Thymus (tissue), 11 donors: ENCODE measurements at regions not wholly inside any gene's neighbourhood (a gene's known extent, or its start where the extent isn't known, plus 50 kb on each side); places are given as distances from the start of the nearest gene placed in this dataset.
"Not testable (repeated sequence)": the region's sequence is repeated elsewhere in the genome, so short reads cannot be mapped to it uniquely, and the experiment has no call there.

Experiments used
- DNase-seq, 9 donors: peaks; one replicate each; pipeline ENCODE4 v3.0.0-alpha.2; 2013; ENCODE audit warnings: low spot score in 9 of 9, low read depth in 6 of 9, missing footprints in 1 of 9
- H3K27ac ChIP-seq, 2 donors: one replicate each; pipeline ENCODE4 v1.5.1; 2013; ENCODE audit warnings: control low read depth in 1 of 2, low read depth in 1 of 2, low read length in 1 of 2, mild to moderate bottlenecking in 1 of 2, moderate library complexity in 1 of 2
- H3K27me3 ChIP-seq, 2 donors: one replicate each; pipeline ENCODE4 v1.5.1; 2013; ENCODE audit warnings: low read length in 1 of 2; ENCODE audit not compliant: control insufficient read depth in 2 of 2, insufficient read depth in 1 of 2
- H3K36me3 ChIP-seq, 2 donors: one replicate each; pipeline ENCODE4 v1.5.1; 2013; ENCODE audit warnings: low read length in 1 of 2, mild to moderate bottlenecking in 1 of 2, moderate library complexity in 1 of 2; ENCODE audit not compliant: control insufficient read depth in 2 of 2, insufficient read depth in 2 of 2
- H3K4me1 ChIP-seq, 2 donors: one replicate each; pipeline ENCODE4 v1.5.1; 2013; ENCODE audit warnings: low read length in 2 of 2; ENCODE audit not compliant: control insufficient read depth in 2 of 2, insufficient read depth in 2 of 2
- H3K4me3 ChIP-seq, 2 donors: one replicate each; pipeline ENCODE4 v1.5.1; 2013; ENCODE audit warnings: low read length in 2 of 2, control low read depth in 1 of 2, mild to moderate bottlenecking in 1 of 2
- H3K9me3 ChIP-seq, 2 donors: one replicate each; pipeline ENCODE4 v1.5.1; 2013; ENCODE audit warnings: low read length in 1 of 2, mild to moderate bottlenecking in 1 of 2; ENCODE audit not compliant: control insufficient read depth in 2 of 2, insufficient read depth in 1 of 2
- WGBS: extraction: QIAGEN DNeasy Blood & Tissue Kit; methylation state at CpG from one replicate; pipeline ENCODE4 v1.1.7; 2013; 5-methylcytosine and 5-hydroxymethylcytosine counted together
- donor health status: healthy.

- no peaks in the 10 kb centered on the region for H3K27me3 ChIP-seq
- 93% methylated on average over 7 of the region's 7 CpGs for WGBS
- no peak for DNase-seq
- no peaks in the 10 kb centered on the region for H3K36me3 ChIP-seq
- no peak overlapping the region for H3K27ac ChIP-seq
- no peak overlapping the region for H3K4me3 ChIP-seq
- H3K4me1 ChIP-seq = no peaks in the 10 kb centered on the region
- H3K9me3 ChIP-seq = peaks cover 0 to 4% of the 10 kb centered on the region in 2 donors
Measured at GRCh38 chr10:57891201-57892006, 376.3 kb downstream of the IPMK start.

- 94% methylated on average over 5 of the region's 5 CpGs for whole genome bisulfite sequencing
- H3K27ac ChIP-seq = no peak overlapping the region
- peaks cover 0 to 4% of the 10 kb centered on the region in 2 donors for H3K9me3 ChIP-seq
Measured at GRCh38 chr10:57890691-57891090, 377.0 kb downstream of the IPMK start.

GRCh38 chr10:57885618-57885968, 382.1 kb downstream of the IPMK start:
- not testable (repeated sequence) for H3K36me3 ChIP-seq, DNase-seq, H3K4me1 ChIP-seq, H3K27me3 ChIP-seq, H3K27ac ChIP-seq, H3K4me3 ChIP-seq, H3K9me3 ChIP-seq
- WGBS = 96% methylated on average over 5 of the region's 5 CpGs

More at GRCh38 chr10:57890691-57891090, 377.0 kb downstream of the IPMK start:
- no peak for DNase-seq
- Histone ChIP-seq H3K4me3 (no peak overlapping the region), H3K27me3 (no peaks in the 10 kb centered on the region), H3K4me1 (no peaks in the 10 kb centered on the region), H3K36me3 (no peaks in the 10 kb centered on the region)

- H3K27me3 ChIP-seq = no peaks in the 10 kb centered on the region
- H3K4me3 ChIP-seq = no peak overlapping the region
- no peak for DNase-seq
- H3K9me3 ChIP-seq = no peaks in the 10 kb centered on the region
- H3K4me1 ChIP-seq = no peaks in the 10 kb centered on the region
- no peak overlapping the region for H3K27ac ChIP-seq
- no peaks in the 10 kb centered on the region for H3K36me3 ChIP-seq
- 67% methylated on average over 2 of the region's 2 CpGs for WGBS
Measured at GRCh38 chr10:57884965-57885617, 382.6 kb downstream of the IPMK start.

GRCh38 chr10:57884407-57884806, 383.3 kb downstream of the IPMK start:
- no peak for DNase-seq
- WGBS = 67% methylated on average over 2 of the region's 2 CpGs
- H3K4me1 ChIP-seq = no peaks in the 10 kb centered on the region

GRCh38 chr10:57880446-57881227, 387.1 kb downstream of the IPMK start:
- Histone ChIP-seq H3K36me3 (no peaks in the 10 kb centered on the region), H3K4me1 (no peaks in the 10 kb centered on the region), H3K27ac (no peak overlapping the region), H3K9me3 (no peaks in the 10 kb centered on the region), H3K27me3 (no peaks in the 10 kb centered on the region), H3K4me3 (no peak overlapping the region)
- WGBS = 93% methylated on average over 1 of the region's 1 CpG
- no peak for DNase-seq

More at GRCh38 chr10:57884407-57884806, 383.3 kb downstream of the IPMK start:
- Histone ChIP-seq H3K36me3 (no peaks in the 10 kb centered on the region), H3K27me3 (no peaks in the 10 kb centered on the region), H3K9me3 (no peaks in the 10 kb centered on the region), H3K27ac (no peak overlapping the region), H3K4me3 (no peak overlapping the region)

GRCh38 chr10:57874810-57875209, 392.9 kb downstream of the IPMK start:
- 92% methylated on average over 4 of the region's 4 CpGs for WGBS
- no peak overlapping the region for H3K4me3 ChIP-seq

GRCh38 chr10:57867241-57867640, 400.5 kb downstream of the IPMK start:
- Histone ChIP-seq H3K27me3 (no peaks in the 10 kb centered on the region), H3K36me3 (no peaks in the 10 kb centered on the region), H3K9me3 (no peaks in the 10 kb centered on the region), H3K4me3 (no peak overlapping the region), H3K4me1 (no peaks in the 10 kb centered on the region), H3K27ac (no peak overlapping the region)
- WGBS = 82% methylated on average over 1 of the region's 1 CpG
- no peak for DNase-seq

More at GRCh38 chr10:57874810-57875209, 392.9 kb downstream of the IPMK start:
- DNase-seq = no peak
- H3K9me3 ChIP-seq = no peaks in the 10 kb centered on the region
- H3K4me1 ChIP-seq = no peaks in the 10 kb centered on the region
- no peaks in the 10 kb centered on the region for H3K36me3 ChIP-seq
- H3K27ac ChIP-seq = no peak overlapping the region
- no peaks in the 10 kb centered on the region for H3K27me3 ChIP-seq
